AML-193 (cell line): ENCODE measurements at regions not wholly inside any gene's neighbourhood (a gene's known extent, or its start where the extent isn't known, plus 50 kb on each side); places are given as distances from the start of the nearest gene placed in this dataset.

Source experiments
- DNase-seq, 2 experiments: peaks; one replicate each; lab custom pipeline; 2025; lab: John Stamatoyannopoulos, UW

DNA sequence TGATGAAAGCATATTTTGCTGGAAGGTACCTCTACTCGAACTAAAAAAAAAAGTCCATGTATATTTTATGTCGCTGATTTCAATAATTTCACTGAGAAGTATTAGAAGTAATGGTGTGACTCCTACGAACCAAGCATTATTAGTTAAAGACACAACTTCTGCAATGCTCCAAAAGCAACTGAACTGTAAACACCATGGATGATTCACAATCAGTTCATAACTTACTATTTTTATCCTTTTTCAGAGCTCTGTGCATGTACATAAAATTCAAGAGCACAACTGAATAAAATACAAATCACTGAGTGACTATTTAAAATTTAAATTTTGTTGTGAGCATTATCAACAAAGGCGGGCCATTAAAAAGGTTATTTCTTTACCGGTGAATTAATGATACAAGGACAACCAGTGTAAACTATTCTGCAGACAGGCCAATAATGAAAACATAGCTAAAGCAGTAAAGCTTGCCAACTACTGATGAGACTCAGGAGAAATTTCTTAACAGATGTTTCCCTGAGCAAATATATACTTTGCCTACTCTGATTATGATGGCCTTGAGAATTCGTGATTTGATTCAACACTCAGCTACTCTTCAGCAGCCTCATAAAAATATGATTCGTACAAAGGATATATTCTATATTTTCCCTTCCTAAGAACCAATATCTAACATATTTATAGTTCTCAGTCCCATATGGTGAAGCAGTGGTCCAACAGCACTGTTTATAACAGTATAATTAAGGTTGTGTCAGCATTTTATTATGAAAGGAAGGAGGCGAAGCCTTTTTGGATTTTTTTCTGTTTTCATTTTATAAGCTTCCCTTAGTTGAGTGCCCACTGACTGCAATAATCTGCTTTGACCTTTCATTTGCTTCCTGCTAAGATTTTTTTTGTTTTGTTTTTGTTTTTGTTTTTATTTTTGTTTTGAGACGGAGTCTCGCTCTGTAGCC, 62.8 kb upstream of the NEIL3 start:
- DNase-seq, result no peak

- peak; percentile 76 to 78 for DNase-seq
Measured at GRCh38 chr4:177250056-177250696, 59.5 kb upstream of the NEIL3 start.

GRCh38 chr4:177251237-177251636, 58.4 kb upstream of the NEIL3 start:
- DNase-seq, result no peak

- no peak for DNase-seq
Measured at GRCh38 chr4:177255359-177255758, 54.3 kb upstream of the NEIL3 start.

DNA sequence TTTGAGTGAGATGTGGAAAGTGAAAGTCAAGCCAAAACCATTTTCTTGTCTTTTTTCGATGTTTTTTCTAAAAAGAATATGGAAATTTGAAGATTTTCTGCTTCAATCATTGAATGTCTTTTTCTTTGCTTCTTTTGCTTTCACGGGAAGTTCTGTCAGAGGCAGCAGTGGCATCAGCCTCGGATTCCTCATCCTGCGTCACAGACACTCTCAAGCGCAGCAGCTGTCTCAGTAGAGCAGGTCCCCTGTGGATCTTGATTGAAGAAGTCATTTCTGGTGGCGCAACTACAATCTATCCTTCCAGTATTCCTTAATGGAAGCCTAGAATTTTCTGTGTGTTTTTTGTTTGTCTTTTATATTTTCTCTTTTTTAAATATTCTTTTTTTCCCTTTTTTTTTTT, 52.7 kb upstream of the NEIL3 start:
- no peak for DNase-seq

DNA sequence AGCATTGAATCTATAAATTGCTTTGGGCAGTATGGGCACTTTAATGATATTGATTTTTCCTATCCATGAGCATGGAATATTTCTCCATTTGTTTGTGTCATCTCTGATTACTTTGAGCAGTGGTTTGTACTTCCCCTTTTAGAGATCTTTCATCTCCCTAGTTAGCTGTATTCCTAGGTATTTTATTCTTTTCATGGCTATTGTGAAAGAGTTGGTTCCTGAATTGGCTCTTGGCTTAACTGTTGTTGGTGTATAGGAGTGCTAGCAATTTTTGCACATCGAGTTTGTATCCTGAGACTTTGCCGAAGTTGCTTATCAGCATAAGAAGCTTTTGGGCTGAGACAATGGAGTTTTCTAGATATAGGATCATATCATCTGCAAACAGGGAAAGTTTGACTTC, 50.2 kb upstream of the NEIL3 start:
- DNase-seq, result peak; percentile 73 to 74
